GM23248 (cell line): ENCODE measurements at regions not wholly inside any gene's neighbourhood (a gene's known extent, or its start where the extent isn't known, plus 50 kb on each side); places are given as distances from the start of the nearest gene placed in this dataset.
"Not testable (repeated sequence)": the region's sequence is repeated elsewhere in the genome, so short reads cannot be mapped to it uniquely, and the experiment has no call there.

ENCODE experiments used
- EZH2 ChIP-seq: fragments of 200-600 bp; sonication (generic); IDR thresholded peaks from 2 replicates; pipeline ENCODE4 v1.6.1; 2018; ENCODE audit warnings: antibody characterized with exemption, mild to moderate bottlenecking; ENCODE audit not compliant: insufficient read depth, poor library complexity, severe bottlenecking
- EZH2phosphoT487 ChIP-seq: fragments of 200-600 bp; sonication (generic); IDR thresholded peaks from 2 replicates; pipeline ENCODE4 v1.6.1; 2018; ENCODE audit warnings: antibody characterized with exemption, moderate library complexity, mild to moderate bottlenecking, low read depth; ENCODE audit not compliant: insufficient read depth

GRCh38 chr2:40676134-40676790 is 224.4 kb upstream of the SLC8A1 start:
- not testable (repeated sequence) for TF ChIP-seq EZH2, EZH2phosphoT487
